ENCODE measurements at regions not wholly inside any gene's neighbourhood (a gene's known extent, or its start where the extent isn't known, plus 50 kb on each side); places are given as distances from the start of the nearest gene placed in this dataset.

GRCh38 chr9:99392986-99393385, 170.9 kb downstream of the SEC61B start:
- no peaks in the 10 kb centered on the region for H4K20me1 ChIP-seq (ENCODE audit: insufficient read depth, low read length)
- peaks cover 0 to 11% of the 10 kb centered on the region in 2 experiments; a peak in 2 of 5 replicates for H3K27me3 ChIP-seq (ENCODE audit: control insufficient read depth in 1 of 2, insufficient read depth in 2 of 2, low read length in 2 of 2)
- no TSS peak for BruUV-seq (replicated peaks)
- ChIA-PET CTCF (ENCODE audit: low intra/inter-chr PET ratio, low total read pairs) (no interaction called here), POLR2A (no interaction called here)
- H3K36me3 ChIP-seq (replicated peaks in 1 of 2; ENCODE audit: control insufficient read depth in 1 of 2, insufficient read depth in 2 of 2, low read length in 2 of 2): no peaks in the 10 kb centered on the region
- 30% methylated on average over 9 of the region's 9 CpGs for WGBS (ENCODE audit: low lambda C conversion rate)
- TF ChIP-seq TAF15 (IDR thresholded peaks at IDR 0.05; ENCODE audit: low read depth, low read length, poor library complexity, severe bottlenecking) (no peak), NR1H2 (CRISPR knock-in tag; IDR thresholded peaks at IDR 0.05; ENCODE audit: borderline replicate concordance, low read depth) (no peak), FOXC1 (CRISPR knock-in tag; IDR thresholded peaks at IDR 0.05; ENCODE audit: borderline replicate concordance) (no peak), SRSF9 (IDR thresholded peaks at IDR 0.05; ENCODE audit: borderline replicate concordance, insufficient read depth, low read depth, low read length, poor library complexity, severe bottlenecking) (no peak), MBD4 (IDR thresholded peaks at IDR 0.05; ENCODE audit: borderline replicate concordance, low read length) (no peak), PHF21A (CRISPR knock-in tag; IDR thresholded peaks at IDR 0.05) (no peak), TOE1 (CRISPR knock-in tag; IDR thresholded peaks at IDR 0.05) (no peak), ZSCAN12 (CRISPR knock-in tag; IDR thresholded peaks at IDR 0.05) (no peak), RCOR2 (CRISPR knock-in tag; IDR thresholded peaks at IDR 0.05) (no peak), ZNF430 (CRISPR knock-in tag; IDR thresholded peaks at IDR 0.05) (no peak), ZNF790 (CRISPR knock-in tag; IDR thresholded peaks at IDR 0.05; ENCODE audit: borderline replicate concordance) (no peak), KLF6 (CRISPR knock-in tag; IDR thresholded peaks at IDR 0.05) (no peak), THRA (CRISPR knock-in tag; IDR thresholded peaks at IDR 0.05; ENCODE audit: borderline replicate concordance) (no peak), DR1 (CRISPR knock-in tag; IDR thresholded peaks at IDR 0.05) (no peak)
- TF ChIP-seq, protein P1, sequence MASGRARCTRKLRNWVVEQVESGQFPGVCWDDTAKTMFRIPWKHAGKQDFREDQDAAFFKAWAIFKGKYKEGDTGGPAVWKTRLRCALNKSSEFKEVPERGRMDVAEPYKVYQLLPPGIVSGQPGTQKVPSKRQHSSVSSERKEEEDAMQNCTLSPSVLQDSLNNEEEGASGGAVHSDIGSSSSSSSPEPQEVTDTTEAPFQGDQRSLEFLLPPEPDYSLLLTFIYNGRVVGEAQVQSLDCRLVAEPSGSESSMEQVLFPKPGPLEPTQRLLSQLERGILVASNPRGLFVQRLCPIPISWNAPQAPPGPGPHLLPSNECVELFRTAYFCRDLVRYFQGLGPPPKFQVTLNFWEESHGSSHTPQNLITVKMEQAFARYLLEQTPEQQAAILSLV (CRISPR knock-in tag; IDR thresholded peaks at IDR 0.05; ENCODE audit: borderline replicate concordance): no peak
- TF ChIP-seq, protein P2, sequence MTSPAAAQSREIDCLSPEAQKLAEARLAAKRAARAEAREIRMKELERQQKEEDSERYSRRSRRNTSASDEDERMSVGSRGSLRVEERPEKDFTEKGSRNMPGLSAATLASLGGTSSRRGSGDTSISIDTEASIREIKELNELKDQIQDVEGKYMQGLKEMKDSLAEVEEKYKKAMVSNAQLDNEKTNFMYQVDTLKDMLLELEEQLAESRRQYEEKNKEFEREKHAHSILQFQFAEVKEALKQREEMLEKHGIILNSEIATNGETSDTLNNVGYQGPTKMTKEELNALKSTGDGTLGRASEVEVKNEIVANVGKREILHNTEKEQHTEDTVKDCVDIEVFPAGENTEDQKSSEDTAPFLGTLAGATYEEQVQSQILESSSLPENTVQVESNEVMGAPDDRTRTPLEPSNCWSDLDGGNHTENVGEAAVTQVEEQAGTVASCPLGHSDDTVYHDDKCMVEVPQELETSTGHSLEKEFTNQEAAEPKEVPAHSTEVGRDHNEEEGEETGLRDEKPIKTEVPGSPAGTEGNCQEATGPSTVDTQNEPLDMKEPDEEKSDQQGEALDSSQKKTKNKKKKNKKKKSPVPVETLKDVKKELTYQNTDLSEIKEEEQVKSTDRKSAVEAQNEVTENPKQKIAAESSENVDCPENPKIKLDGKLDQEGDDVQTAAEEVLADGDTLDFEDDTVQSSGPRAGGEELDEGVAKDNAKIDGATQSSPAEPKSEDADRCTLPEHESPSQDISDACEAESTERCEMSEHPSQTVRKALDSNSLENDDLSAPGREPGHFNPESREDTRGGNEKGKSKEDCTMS (CRISPR knock-in tag; conservative IDR thresholded peaks at IDR 0.05): no peak
- in situ Hi-C loops (cut with HindIII; ENCODE audit: extremely low pct_ligation_motif_present, low pct_unique_long_range_greater_than_20kb): no loop called here
- DNase-seq (ENCODE audit: low spot score) (no peak), FAIRE-seq (no peak), ATAC-seq (no peak)
- no peak overlapping the region for H3K9ac ChIP-seq (ENCODE audit: insufficient read depth, low read depth, low read length)
- H3K27ac ChIP-seq (ENCODE audit: extremely low read length, insufficient read depth, low read length): no peak overlapping the region
- no peak overlapping the region for H2AFZ ChIP-seq (ENCODE audit: low read length)
- no peaks in the 10 kb centered on the region for H3K4me1 ChIP-seq (ENCODE audit: insufficient read depth, low read length)
- H3K4me3 ChIP-seq (replicated peaks in 1 of 3; ENCODE audit: insufficient read depth in 1 of 3, low read depth in 2 of 3, low read length in 3 of 3): no peak overlapping the region
- no peaks in the 10 kb centered on the region for H3K79me2 ChIP-seq (ENCODE audit: insufficient read depth, low read length)
- no peak overlapping the region for H3K4me2 ChIP-seq (ENCODE audit: low read depth, low read length)
- no peaks in the 10 kb centered on the region for H3K9me3 ChIP-seq (ENCODE audit: low read length)
- intact Hi-C loops (cut with micrococcal nuclease; ENCODE audit: unreplicated experiment): no loop called here
